HEK293 (cell line): ENCODE measurements at regions not wholly inside any gene's neighbourhood (a gene's known extent, or its start where the extent isn't known, plus 50 kb on each side); places are given as distances from the start of the nearest gene placed in this dataset.

Experiments used
- CTCF ChIA-PET: fragments of 350-600 bp; formaldehyde crosslinking; extraction: SDS; loops from one replicate; lab custom pipeline; 2021; ENCODE audit warnings: antibody characterized with exemption; lab: Yijun Ruan, JAX
- POLR2A ChIA-PET: fragments of 300-600 bp; formaldehyde crosslinking; extraction: SDS; loops from one replicate; lab custom pipeline; 2020; ENCODE audit warnings: antibody characterized with exemption, inconsistent platforms; lab: Yijun Ruan, JAX
- H3K27ac ChIP-seq: fragments of 200-500 bp; sonication (Bioruptor generic); 2 replicates; pipeline ENCODE4 v1.5.1; 2014; ENCODE audit warnings: low read depth, low read length, control low read depth, inconsistent platforms; ENCODE audit errors: extremely low read depth
- H3K36me3 ChIP-seq, 2 experiments: fragments of 200-500 bp in 1 of 2; sonication (Bioruptor generic) in 1 of 2; 1 replicate in 1 of 2; 2 replicates in 1 of 2; pipeline ENCODE4 v1.5.1; 2014 to 2017; ENCODE audit warnings: inconsistent platforms in 2 of 2, low read length in 2 of 2; ENCODE audit not compliant: control insufficient read depth in 2 of 2, insufficient read depth in 1 of 2
- H3K4me1 ChIP-seq: fragments of 200-500 bp; sonication (Bioruptor generic); 2 replicates; pipeline ENCODE4 v1.5.1; 2014; ENCODE audit warnings: mild to moderate bottlenecking, low read length, inconsistent platforms; ENCODE audit not compliant: control insufficient read depth, insufficient read depth
- H3K4me3 ChIP-seq: 2 replicates; pipeline ENCODE4 v1.5.1; 2011; ENCODE audit warnings: low read depth, mild to moderate bottlenecking, control low read depth, low read length, moderate library complexity
- H3K9me3 ChIP-seq: fragments of 200-500 bp; sonication (Bioruptor generic); 2 replicates; pipeline ENCODE4 v1.5.1; 2014; ENCODE audit warnings: low read depth, low read length, inconsistent platforms; ENCODE audit not compliant: control insufficient read depth, insufficient read depth
- HIC1 ChIP-seq: fragments of 450-650 bp; formaldehyde crosslinking; IDR thresholded peaks from 2 replicates; pipeline ENCODE4 v1.5.1; 2016; ENCODE audit warnings: missing biosample characterization, missing genetic modification characterization
- KLF16 ChIP-seq: fragments of 450-650 bp; formaldehyde crosslinking; IDR thresholded peaks from 2 replicates; pipeline ENCODE4 v1.5.1; 2017; ENCODE audit warnings: missing biosample characterization, missing genetic modification characterization
- SP3 ChIP-seq: fragments of 450-650 bp; formaldehyde crosslinking; IDR thresholded peaks from 2 replicates; pipeline ENCODE4 v1.5.1; 2016; ENCODE audit warnings: missing biosample characterization, missing genetic modification characterization
- ZBTB17 ChIP-seq: fragments of 450-650 bp; formaldehyde crosslinking; IDR thresholded peaks from 2 replicates; pipeline ENCODE4 v1.5.1; 2016; ENCODE audit warnings: missing biosample characterization, missing genetic modification characterization
- ZBTB8A ChIP-seq: fragments of 450-650 bp; formaldehyde crosslinking; IDR thresholded peaks from 2 replicates; pipeline ENCODE4 v1.5.1; 2016; ENCODE audit warnings: missing biosample characterization, missing genetic modification characterization
- ZEB2 ChIP-seq: fragments of 450-650 bp; formaldehyde crosslinking; IDR thresholded peaks from 2 replicates; pipeline ENCODE4 v1.5.1; 2016; ENCODE audit warnings: missing biosample characterization, missing genetic modification characterization
- ZNF112 ChIP-seq: fragments of 450-650 bp; formaldehyde crosslinking; IDR thresholded peaks from 2 replicates; pipeline ENCODE4 v1.5.0; 2017; ENCODE audit warnings: missing biosample characterization, missing genetic modification characterization
- ZNF2 ChIP-seq: fragments of 450-650 bp; formaldehyde crosslinking; IDR thresholded peaks from 2 replicates; pipeline ENCODE4 v1.5.1; 2016; ENCODE audit warnings: missing biosample characterization, missing genetic modification characterization
- ZNF221 ChIP-seq: fragments of 450-650 bp; formaldehyde crosslinking; IDR thresholded peaks from 2 replicates; pipeline ENCODE4 v1.5.1; 2017; ENCODE audit warnings: missing biosample characterization, missing genetic modification characterization, borderline replicate concordance
- ZNF24 ChIP-seq: fragments of 450-650 bp; formaldehyde crosslinking; IDR thresholded peaks from 2 replicates; pipeline ENCODE4 v1.5.1; 2016; ENCODE audit warnings: missing biosample characterization, missing genetic modification characterization
- ZNF266 ChIP-seq: fragments of 450-650 bp; formaldehyde crosslinking; IDR thresholded peaks from 2 replicates; pipeline ENCODE4 v1.5.1; 2016; ENCODE audit warnings: missing biosample characterization, missing genetic modification characterization, low read depth
- ZNF366 ChIP-seq: fragments of 450-650 bp; formaldehyde crosslinking; conservative IDR thresholded peaks from 2 replicates; pipeline ENCODE4 v1.5.1; 2016; ENCODE audit warnings: missing biosample characterization, missing genetic modification characterization
- ZNF530 ChIP-seq: fragments of 450-650 bp; formaldehyde crosslinking; IDR thresholded peaks from 2 replicates; pipeline ENCODE4 v1.5.1; 2016; ENCODE audit warnings: low read depth, missing biosample characterization, missing genetic modification characterization
- ZNF629 ChIP-seq: fragments of 450-650 bp; formaldehyde crosslinking; IDR thresholded peaks from 2 replicates; pipeline ENCODE4 v1.5.1; 2017; ENCODE audit warnings: missing biosample characterization, missing genetic modification characterization
- ZSCAN5A ChIP-seq: fragments of 450-650 bp; formaldehyde crosslinking; IDR thresholded peaks from 2 replicates; pipeline ENCODE4 v1.5.1; 2016; ENCODE audit warnings: missing biosample characterization, missing genetic modification characterization
- TF ChIP-seq, protein P1 (sequence below): fragments of 450-650 bp; formaldehyde crosslinking; IDR thresholded peaks from 2 replicates; pipeline ENCODE4 v1.5.1; 2017; ENCODE audit warnings: missing biosample characterization, missing genetic modification characterization
- TF ChIP-seq, protein P2 (sequence below): fragments of 450-650 bp; formaldehyde crosslinking; IDR thresholded peaks from 2 replicates; pipeline ENCODE4 v1.5.1; 2016; ENCODE audit warnings: missing biosample characterization, missing genetic modification characterization
- TF ChIP-seq, protein P3 (sequence below): fragments of 450-650 bp; formaldehyde crosslinking; IDR thresholded peaks from 2 replicates; pipeline ENCODE4 v1.5.1; 2016; ENCODE audit warnings: missing biosample characterization, missing genetic modification characterization, borderline replicate concordance
- TF ChIP-seq, protein P4 (sequence below): fragments of 450-650 bp; formaldehyde crosslinking; IDR thresholded peaks from 2 replicates; pipeline ENCODE4 v1.5.1; 2016; ENCODE audit warnings: missing biosample characterization, missing genetic modification characterization, borderline replicate concordance

GRCh38 chr11:45089251-45089650, 57.2 kb upstream of the PRDM11 start:
- Histone ChIP-seq H3K9me3 (no peaks in the 10 kb centered on the region), H3K4me1 (no peaks in the 10 kb centered on the region), H3K36me3 (no peaks in the 10 kb centered on the region), H3K27ac (no peak overlapping the region), H3K4me3 (no peak overlapping the region)
- CTCF ChIA-PET: interaction anchor here (0.7 to 1.3 kb wide), 2 partner anchors 20 to 152 kb away, joined by 3 to 5 read pairs; no protein-coding TSS in a partner anchor
- no peak for TF ChIP-seq ZNF112
- no peak for TF ChIP-seq SP3 (tag by site-specific recombination)
- TF ChIP-seq ZNF24 (tag by site-specific recombination): no peak
- no peak for TF ChIP-seq ZNF221 (tag by site-specific recombination)
- TF ChIP-seq ZNF629 (tag by site-specific recombination): no peak
- no peak for TF ChIP-seq ZSCAN5A (tag by site-specific recombination)
- TF ChIP-seq ZEB2 (tag by site-specific recombination): no peak
- TF ChIP-seq ZNF530 (tag by site-specific recombination): no peak
- no peak for TF ChIP-seq ZNF2 (tag by site-specific recombination)
- POLR2A ChIA-PET: no interaction called here

GRCh38 chr11:45089676-45090499, 56.6 kb upstream of the PRDM11 start:
- H3K9me3 ChIP-seq: no peaks in the 10 kb centered on the region
- ChIA-PET CTCF (interaction anchor here (0.6 to 1.5 kb wide), 4 partner anchors 14 to 153 kb away, joined by 3 to 5 read pairs (median 3); no protein-coding TSS in a partner anchor), POLR2A (no interaction called here)
- no peak overlapping the region for H3K27ac ChIP-seq
- no peaks in the 10 kb centered on the region for H3K4me1 ChIP-seq
- H3K36me3 ChIP-seq: no peaks in the 10 kb centered on the region
- no peak overlapping the region for H3K4me3 ChIP-seq
- no peak for TF ChIP-seq KLF16 (tag by site-specific recombination)
- no peak for TF ChIP-seq HIC1 (tag by site-specific recombination)
- TF ChIP-seq ZNF266 (tag by site-specific recombination): no peak
- TF ChIP-seq ZSCAN5A (tag by site-specific recombination): no peak
- TF ChIP-seq, protein P1, sequence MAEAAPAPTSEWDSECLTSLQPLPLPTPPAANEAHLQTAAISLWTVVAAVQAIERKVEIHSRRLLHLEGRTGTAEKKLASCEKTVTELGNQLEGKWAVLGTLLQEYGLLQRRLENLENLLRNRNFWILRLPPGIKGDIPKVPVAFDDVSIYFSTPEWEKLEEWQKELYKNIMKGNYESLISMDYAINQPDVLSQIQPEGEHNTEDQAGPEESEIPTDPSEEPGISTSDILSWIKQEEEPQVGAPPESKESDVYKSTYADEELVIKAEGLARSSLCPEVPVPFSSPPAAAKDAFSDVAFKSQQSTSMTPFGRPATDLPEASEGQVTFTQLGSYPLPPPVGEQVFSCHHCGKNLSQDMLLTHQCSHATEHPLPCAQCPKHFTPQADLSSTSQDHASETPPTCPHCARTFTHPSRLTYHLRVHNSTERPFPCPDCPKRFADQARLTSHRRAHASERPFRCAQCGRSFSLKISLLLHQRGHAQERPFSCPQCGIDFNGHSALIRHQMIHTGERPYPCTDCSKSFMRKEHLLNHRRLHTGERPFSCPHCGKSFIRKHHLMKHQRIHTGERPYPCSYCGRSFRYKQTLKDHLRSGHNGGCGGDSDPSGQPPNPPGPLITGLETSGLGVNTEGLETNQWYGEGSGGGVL (tag by site-specific recombination): no peak
- TF ChIP-seq ZNF366 (tag by site-specific recombination): peak; percentile 93
- peak; percentile 50; the same call in 1 of the 2 replicates for TF ChIP-seq ZBTB17 (tag by site-specific recombination)
- no peak for TF ChIP-seq ZBTB8A (tag by site-specific recombination)
- TF ChIP-seq, protein P2, sequence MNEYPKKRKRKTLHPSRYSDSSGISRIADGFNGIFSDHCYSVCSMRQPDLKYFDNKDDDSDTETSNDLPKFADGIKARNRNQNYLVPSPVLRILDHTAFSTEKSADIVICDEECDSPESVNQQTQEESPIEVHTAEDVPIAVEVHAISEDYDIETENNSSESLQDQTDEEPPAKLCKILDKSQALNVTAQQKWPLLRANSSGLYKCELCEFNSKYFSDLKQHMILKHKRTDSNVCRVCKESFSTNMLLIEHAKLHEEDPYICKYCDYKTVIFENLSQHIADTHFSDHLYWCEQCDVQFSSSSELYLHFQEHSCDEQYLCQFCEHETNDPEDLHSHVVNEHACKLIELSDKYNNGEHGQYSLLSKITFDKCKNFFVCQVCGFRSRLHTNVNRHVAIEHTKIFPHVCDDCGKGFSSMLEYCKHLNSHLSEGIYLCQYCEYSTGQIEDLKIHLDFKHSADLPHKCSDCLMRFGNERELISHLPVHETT (tag by site-specific recombination): no peak
- TF ChIP-seq ZNF530 (tag by site-specific recombination): no peak
- TF ChIP-seq, protein P3, sequence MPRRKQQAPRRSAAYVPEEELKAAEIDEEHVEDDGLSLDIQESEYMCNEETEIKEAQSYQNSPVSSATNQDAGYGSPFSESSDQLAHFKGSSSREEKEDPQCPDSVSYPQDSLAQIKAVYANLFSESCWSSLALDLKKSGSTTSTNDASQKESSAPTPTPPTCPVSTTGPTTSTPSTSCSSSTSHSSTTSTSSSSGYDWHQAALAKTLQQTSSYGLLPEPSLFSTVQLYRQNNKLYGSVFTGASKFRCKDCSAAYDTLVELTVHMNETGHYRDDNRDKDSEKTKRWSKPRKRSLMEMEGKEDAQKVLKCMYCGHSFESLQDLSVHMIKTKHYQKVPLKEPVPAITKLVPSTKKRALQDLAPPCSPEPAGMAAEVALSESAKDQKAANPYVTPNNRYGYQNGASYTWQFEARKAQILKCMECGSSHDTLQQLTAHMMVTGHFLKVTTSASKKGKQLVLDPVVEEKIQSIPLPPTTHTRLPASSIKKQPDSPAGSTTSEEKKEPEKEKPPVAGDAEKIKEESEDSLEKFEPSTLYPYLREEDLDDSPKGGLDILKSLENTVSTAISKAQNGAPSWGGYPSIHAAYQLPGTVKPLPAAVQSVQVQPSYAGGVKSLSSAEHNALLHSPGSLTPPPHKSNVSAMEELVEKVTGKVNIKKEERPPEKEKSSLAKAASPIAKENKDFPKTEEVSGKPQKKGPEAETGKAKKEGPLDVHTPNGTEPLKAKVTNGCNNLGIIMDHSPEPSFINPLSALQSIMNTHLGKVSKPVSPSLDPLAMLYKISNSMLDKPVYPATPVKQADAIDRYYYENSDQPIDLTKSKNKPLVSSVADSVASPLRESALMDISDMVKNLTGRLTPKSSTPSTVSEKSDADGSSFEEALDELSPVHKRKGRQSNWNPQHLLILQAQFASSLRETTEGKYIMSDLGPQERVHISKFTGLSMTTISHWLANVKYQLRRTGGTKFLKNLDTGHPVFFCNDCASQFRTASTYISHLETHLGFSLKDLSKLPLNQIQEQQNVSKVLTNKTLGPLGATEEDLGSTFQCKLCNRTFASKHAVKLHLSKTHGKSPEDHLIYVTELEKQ (tag by site-specific recombination): no peak
- TF ChIP-seq, protein P4, sequence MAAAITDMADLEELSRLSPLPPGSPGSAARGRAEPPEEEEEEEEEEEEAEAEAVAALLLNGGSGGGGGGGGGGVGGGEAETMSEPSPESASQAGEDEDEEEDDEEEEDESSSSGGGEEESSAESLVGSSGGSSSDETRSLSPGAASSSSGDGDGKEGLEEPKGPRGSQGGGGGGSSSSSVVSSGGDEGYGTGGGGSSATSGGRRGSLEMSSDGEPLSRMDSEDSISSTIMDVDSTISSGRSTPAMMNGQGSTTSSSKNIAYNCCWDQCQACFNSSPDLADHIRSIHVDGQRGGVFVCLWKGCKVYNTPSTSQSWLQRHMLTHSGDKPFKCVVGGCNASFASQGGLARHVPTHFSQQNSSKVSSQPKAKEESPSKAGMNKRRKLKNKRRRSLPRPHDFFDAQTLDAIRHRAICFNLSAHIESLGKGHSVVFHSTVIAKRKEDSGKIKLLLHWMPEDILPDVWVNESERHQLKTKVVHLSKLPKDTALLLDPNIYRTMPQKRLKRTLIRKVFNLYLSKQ (tag by site-specific recombination): no peak
